SK-N-SH (cell line): ENCODE measurements at regions not wholly inside any gene's neighbourhood (a gene's known extent, or its start where the extent isn't known, plus 50 kb on each side); places are given as distances from the start of the nearest gene placed in this dataset.
"Not testable (repeated sequence)": the region's sequence is repeated elsewhere in the genome, so short reads cannot be mapped to it uniquely, and the experiment has no call there.

Experiments used
- IRF3 ChIP-seq: fragments of 150-350 bp; IDR thresholded peaks from 2 replicates; pipeline ENCODE4 v1.6.1; 2016; ENCODE audit warnings: mild to moderate bottlenecking, low read depth, low read length
- RXRA ChIP-seq: IDR thresholded peaks from 2 replicates; pipeline ENCODE4 v1.4.0; 2012; ENCODE audit warnings: low read depth, mild to moderate bottlenecking, borderline replicate concordance

- TF ChIP-seq RXRA, IRF3: not testable (repeated sequence)
Observed at GRCh38 chrX:123129805-123130204, 54.3 kb upstream of the GRIA3 start.
